Jurkat, Clone E6-1 (cell line): ENCODE measurements at regions not wholly inside any gene's neighbourhood (a gene's known extent, or its start where the extent isn't known, plus 50 kb on each side); places are given as distances from the start of the nearest gene placed in this dataset.

Experiments
- DNase-seq: peaks from one replicate; pipeline ENCODE4 v3.0.0-alpha.2; 2011; ENCODE audit warnings: low read depth, low spot score
- H3K4me3 ChIP-seq: 2 replicates; pipeline ENCODE4 v1.5.1; 2011; ENCODE audit warnings: mild to moderate bottlenecking, low read length, control low read depth, moderate library complexity

DNA sequence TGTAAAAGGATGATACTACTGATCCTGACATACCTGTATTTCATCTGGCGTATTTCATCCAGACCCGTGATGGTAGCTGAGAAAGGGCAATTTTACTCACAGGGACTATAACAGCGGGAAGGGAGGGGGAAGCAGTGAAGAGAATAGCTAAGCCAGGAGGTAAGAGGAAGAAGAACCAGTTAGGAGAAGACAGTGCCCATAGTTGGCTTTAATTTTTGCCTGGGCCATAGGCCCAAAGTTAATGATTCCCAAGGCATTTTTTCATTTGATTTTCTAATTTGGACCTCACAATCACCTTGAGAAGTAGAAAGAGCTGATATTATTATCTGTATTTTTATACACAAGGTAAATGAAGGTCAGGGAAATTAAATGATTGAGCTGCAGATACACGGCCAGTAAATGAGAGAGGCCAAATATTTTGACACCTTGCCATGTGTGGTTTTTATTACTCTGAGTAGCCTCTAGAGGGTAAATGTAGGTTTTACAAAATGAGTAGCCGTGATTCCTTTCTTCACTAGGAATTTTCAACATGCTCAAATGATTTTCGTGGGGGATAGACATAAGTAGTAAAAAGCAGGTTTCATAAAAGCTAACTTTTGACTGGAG, 382.2 kb downstream of the FUT8 start:
- no peak overlapping the region for H3K4me3 ChIP-seq
- no peak for DNase-seq

DNA sequence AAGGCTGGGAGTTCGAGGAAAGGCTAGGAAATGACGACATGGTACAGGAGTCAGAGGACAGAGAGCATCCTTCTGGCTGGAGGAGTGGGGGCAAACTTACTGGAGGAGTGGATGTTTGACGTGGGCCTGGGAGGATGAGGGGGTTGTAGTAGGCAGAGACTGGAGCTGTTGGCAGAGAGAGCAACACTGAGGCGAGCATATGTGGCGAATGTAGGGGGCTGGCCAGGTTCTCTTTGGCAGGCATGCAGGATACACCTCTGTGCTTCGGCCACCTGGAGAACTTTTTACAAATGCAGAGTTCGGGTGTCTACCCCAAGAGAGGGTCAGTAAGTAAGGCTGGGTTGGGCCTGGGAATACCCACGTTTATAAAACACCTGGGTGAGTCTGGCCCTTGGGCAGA, 385.7 kb downstream of the FUT8 start:
- DNase-seq: no peak
- H3K4me3 ChIP-seq: no peak overlapping the region

DNA sequence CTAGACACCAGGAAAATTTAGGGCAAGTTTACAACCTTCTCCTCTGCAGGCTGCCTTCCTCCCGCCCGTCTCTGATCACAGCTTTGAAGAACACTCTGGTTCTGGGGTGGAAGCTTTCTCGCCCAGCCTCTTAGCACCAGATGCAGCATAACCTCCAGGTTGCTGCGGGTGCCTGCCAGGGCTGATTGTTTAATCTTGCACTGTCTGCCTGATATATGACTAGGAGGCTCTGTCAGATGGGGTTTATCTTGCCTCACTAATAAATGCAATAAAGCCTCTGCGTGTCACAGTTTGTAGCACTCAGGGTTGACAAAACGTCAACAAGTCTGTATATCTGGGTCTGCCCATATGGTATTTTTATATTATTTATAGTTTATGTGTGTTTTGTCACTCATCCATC, 388.2 kb downstream of the FUT8 start:
- no peak overlapping the region for H3K4me3 ChIP-seq
- no peak for DNase-seq

DNA sequence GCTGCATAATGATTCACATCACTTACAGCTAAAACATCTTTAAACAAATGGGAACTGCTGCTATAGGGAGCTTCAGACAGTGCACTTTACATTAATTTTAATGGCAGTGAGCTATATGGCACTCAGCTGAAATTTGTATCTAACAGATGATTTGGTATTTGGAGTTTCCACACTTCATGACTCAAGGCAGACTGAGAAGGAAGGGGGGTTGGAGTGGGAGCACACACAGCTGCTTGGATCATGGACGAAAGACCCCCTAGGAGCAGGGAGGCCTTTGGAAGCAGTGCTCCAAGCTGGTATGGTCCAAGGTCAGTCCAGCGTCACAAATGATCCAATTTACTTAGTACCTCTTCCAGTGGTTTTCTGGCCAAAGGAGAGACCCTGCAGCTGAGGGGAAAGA, 389.7 kb downstream of the FUT8 start:
- no peak for DNase-seq
- H3K4me3 ChIP-seq: no peak overlapping the region

DNA sequence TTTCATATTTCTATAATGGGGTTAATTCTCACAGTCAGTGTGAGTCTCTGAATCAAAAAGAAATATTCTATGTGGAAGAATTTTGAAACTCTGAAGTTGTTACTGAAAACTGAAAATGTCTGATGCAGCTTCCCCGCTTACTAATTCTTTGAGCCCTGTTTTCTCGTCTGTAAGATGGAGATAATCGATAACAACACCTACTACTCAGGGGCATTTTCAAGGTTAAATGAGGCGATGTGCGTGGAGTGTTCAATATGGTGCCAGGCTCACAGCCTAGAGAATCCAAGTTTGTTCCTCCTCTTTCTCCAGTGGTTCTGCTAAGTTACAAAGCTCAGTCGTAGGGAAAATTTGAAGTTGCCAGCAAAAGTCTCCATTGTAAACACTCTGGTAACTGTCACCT, 391.4 kb downstream of the FUT8 start:
- H3K4me3 ChIP-seq: no peak overlapping the region
- DNase-seq: no peak

DNA sequence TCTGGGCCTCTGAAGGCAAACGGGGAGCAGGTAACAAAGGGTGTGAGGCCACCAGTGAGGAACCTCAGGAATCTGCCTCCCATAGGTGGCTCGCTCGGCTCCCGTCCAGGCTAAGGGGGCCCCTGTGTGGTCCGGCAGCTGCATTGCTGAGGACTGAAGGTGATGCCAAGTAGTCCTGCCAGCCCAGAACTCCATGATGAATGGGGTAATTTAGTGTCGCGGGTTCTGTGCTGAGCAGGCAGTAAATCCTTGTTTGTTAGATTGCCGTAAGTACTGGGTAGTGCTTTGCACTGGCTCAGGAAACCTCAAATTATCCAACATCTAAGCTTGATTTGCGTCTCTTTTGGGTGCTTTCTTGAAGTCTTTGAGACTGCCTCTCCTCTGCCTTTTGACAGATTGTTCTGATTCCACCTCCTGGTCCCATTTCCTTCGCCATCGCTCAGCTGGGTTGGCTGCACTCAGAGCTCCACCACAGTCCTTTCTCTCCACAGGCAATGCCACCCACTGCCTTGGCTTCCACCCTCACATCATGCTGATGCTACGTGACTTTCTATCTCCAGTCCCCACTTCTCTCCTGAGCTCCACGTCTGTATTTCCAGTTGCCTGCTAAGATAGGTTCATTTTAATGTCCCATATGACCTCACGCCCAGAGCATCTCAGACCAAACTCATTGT, 392.0 kb downstream of the FUT8 start:
- DNase-seq: no peak
- H3K4me3 ChIP-seq: no peak overlapping the region

DNA sequence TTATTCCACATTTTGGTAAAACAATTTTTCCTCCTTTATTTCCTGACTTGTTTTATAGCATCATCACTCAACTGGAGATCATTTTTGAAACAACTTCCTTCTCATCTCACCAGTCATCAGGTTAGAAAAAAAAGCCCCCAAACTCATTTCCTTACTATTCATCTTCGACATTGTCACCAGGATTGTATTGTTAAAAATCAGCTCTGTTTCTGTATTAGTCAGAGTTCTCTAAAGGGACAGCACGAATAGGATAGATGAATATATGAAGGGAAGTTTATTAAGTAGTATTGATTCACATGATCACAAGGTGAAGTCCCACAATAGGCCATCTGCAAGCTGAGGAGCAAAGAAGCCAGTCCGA, 392.6 kb downstream of the FUT8 start:
- no peak for DNase-seq
- no peak overlapping the region for H3K4me3 ChIP-seq

DNA sequence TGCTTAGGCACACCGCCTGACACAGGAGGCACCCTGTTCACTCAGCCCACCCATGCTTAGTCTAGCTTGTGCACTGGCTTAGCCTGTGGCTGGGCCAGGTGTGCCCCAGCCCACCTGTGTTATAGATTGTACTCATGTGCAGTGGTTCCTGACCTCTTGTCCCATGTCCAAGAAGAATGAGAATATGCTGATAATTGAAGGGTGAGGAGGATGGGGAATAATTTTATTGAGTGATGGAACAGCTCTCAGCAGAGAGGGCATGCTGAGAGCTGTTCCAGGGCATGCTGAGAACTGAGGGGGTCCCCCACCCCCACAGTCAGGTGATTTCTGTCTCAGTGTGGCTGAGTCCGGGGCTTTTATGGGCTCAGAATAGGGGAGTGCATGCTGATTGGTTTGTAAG, 395.9 kb downstream of the FUT8 start:
- DNase-seq: no peak
- no peak overlapping the region for H3K4me3 ChIP-seq

DNA sequence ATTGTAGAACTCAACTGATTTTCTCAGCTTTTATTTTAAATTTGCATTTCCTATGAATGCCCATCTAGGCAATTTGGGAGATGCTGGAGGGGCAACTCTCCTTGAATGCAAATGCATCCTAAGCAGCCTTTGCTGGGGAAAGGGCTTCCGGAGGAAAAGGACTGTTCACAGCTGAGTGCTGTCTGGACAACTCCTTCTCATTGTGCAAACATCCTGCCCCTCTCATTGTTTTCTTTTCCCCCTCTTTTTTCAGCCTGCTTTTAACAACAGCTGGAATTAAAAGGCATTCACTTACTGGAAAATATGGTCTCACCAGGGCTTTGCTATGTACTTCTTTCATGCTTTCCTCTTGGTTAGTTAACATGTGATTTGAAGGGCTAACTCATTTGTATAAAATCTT, 397.8 kb downstream of the FUT8 start:
- H3K4me3 ChIP-seq: no peak overlapping the region
- no peak for DNase-seq

DNA sequence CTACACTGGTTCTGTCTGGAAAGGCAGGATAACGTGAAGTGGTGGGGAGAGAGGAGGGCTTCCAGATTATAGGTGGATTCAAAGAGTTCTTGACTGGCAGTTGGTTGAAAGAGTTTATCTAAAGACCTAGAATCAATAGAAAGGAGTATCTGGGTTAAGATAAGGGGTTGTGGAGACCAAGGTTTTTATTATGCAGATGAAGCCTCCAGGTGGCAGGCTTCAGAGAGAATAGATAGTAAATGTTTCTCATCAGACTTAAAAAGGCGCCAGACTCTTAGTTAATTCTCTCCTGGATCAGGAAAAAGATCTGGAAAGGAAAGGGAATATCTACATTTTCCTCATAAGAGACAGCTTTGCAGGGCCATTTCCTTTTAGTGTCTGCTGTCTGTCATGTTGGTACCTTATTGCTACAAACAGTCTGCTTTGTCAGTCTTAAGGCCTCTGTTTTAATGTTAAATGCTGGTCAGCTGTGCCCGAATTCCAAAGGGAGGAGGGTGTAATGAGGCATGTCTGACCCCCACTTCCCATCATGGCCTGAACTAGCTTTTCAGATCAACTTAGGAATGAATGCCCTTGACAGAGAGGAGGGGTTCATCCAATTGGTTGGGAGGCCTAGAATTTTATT, 401.3 kb downstream of the FUT8 start:
- no peak for DNase-seq
- no peak overlapping the region for H3K4me3 ChIP-seq

DNA sequence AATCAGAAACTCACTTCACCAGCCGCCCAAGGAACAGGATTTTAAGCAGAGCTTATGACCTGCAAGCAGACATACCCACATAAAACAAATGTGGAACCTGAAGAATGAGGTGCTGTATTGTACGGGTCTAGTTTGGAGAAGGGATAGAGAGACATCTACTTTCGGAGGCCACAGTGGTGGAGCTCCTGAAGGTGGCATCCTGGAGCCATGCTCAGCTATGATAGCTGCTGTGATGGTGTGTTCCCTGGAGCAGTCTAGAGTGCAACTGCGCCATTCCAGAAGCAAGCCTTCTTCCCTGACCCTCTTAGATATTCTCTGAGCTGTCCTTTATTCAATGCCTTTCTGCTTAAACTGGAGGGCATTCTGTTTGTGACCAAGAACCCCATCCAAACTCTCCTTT, 402.6 kb downstream of the FUT8 start:
- DNase-seq: no peak
- H3K4me3 ChIP-seq: no peak overlapping the region

DNA sequence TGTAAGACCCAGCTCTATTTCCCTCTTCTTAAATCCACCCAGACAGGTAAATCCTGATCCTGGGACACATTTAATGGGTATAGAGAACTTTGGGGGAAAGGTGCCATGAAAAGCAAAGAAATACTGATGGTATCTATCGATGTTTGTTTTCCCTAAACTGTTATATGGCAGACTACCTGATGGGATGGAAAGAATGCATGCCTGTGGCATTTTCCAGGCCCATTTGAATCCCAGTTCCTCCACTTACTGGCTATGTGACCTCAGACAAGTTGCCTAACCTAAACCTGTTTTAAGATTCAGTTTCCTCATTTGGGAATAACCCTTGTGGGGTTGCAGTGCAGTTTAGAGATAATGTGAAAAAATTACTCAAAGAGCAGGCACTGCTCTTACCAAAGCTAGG, 404.5 kb downstream of the FUT8 start:
- no peak overlapping the region for H3K4me3 ChIP-seq
- DNase-seq: no peak

DNA sequence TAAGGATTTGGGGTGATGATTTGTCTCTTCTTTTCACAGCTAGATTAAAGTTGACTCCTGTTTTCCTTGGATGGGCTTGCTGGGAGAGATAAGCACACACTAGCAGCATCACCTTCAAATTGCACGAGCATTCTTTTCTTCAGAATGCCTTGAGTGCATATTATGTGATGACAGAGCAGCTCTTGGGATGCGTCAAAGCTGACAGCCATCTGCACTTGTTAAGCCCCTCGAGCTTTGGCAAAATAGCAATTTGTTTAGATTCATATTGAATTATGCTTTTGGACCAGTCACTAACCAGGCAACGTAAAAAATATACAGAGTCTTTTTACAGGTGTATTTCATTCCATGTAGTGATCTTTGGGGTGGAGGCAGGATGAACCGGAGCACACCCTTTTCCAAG, 407.0 kb downstream of the FUT8 start:
- DNase-seq: no peak
- no peak overlapping the region for H3K4me3 ChIP-seq

DNA sequence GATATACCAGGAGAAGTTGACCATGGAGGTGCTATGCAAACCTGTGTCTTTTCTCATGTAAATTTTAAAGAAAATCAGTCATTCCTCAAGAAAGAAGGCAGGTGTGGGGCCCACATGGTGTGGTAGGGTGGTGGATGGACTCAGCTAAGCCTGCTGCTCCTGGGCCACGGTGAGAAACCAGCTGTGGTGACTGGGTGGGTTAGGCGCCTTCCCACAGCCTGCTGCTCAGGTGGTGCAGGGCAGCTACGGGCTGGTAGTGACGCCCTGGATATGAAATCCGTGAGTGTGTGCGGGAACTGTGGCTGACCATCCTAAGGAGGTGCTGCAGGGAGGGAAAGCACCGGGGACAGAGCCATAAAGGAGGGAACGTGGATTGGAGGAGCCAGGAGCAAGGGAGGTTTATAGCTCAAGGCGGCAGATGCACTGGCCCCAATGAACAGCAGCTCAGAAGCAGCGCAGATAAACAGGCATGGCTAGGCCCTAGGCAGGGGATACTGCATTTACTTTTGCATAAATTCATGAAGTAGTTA, 408.8 kb downstream of the FUT8 start:
- no peak for DNase-seq
- H3K4me3 ChIP-seq: no peak overlapping the region

DNA sequence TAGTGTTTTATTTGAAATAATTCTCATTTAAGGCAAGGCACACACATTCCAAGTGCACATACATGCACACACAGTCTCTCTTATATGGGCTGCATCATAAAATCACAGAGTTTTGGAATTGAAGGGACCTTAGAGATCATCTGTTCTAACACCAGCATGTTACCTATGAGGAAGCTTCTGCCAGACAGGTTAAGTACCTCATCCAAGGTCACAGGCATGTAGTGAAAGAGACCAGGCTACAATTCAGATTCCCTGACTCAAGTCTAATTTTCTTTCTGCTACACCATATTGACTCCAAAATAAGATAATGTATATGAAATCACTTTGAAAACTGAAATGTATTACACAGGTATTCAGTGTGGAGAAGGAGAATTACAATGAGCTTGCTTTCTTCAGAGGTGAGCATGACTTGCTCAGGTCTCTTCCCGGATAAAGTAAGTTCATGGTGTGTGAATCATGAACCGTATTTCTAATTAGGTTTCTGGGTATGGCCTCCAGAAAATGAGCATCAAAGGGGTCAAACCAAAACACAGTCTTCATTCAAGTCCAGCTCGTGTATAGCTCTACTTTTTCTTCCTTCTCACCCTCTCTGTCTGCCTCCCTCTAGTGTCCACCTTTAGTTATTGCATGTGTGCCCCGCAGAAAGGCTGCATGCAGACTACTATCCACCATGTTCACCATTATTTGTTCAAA, 411.9 kb downstream of the FUT8 start:
- H3K4me3 ChIP-seq: no peak overlapping the region
- peak; percentile 78 for DNase-seq

DNA sequence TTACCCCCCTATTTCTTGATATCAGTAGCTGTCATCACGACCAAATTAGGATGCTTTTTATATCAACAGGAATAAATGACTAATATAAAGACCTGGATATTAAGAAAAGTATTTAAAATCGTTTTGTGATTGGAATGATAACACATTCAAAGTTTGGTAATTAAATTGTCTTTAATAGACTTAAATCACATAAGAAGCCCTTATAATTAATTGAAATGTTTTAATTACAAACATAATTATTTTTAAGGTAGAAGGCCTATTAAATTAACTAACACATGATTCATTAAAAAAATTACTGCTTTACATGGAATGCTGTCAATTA, 412.4 kb downstream of the FUT8 start:
- no peak overlapping the region for H3K4me3 ChIP-seq
- no peak for DNase-seq

DNA sequence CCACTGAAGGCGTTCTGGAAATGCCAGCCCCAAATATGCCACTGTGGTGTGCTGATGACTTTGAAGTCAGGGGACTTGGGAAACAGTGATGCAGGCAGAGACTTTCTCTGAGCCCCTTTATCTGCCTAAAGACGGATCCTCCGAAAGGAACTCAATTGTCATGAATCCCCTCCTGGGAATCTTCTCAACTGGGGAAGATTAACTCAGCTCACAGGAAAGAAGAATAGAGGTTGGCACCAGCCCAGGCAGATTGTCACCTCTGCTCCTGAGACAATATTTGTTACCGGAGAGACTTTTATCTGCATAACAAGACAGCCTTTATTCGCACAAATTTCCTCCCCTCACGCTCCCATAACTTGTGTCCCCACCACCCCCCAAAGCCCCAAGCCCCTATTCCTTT, 414.4 kb downstream of the FUT8 start:
- DNase-seq: no peak
- H3K4me3 ChIP-seq: no peak overlapping the region

DNA sequence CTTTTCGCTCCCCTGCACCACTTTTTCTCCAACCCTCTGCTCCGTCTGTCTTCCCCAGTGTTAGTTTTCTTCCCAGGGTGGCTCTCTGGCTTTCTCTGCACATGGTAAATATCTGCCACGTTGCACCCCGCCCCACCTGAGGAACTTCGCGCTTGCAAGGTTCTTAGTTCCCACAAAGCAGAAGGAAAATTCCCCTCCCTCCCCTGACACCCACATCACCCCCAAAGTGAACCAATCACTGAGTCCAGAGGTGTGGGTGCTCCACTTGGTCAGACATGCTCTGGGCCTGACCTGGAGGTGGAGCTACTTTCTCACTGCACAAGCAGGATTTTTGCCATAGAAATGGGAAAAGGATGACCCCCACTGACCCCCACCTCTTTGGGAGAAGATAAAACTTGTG, 415.0 kb downstream of the FUT8 start:
- DNase-seq: no peak

DNA sequence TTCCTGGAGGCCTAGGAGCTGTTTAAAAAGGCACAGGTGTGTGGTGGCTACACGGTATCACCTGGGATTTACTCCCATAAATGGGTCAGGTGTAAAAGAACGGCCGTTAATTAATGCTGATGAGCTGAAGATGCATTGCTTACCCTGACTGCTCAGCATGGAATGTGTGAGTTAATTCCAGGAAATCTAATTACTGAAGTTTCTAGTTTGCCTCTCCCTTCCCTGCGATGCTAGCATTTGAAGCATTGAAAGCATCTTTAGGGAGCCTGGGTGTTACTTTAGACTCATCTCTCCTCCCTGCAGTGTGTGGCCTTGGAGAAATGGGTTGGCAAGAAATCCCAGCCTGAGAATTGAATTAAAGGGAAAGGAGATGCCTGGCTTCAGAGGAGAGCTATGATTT, 415.9 kb downstream of the FUT8 start:
- no peak overlapping the region for H3K4me3 ChIP-seq
- no peak for DNase-seq

More for the DNA sequence above, 415.0 kb downstream of the FUT8 start:
- no peak overlapping the region for H3K4me3 ChIP-seq
